ENCODE measurements at regions not wholly inside any gene's neighbourhood (a gene's known extent, or its start where the extent isn't known, plus 50 kb on each side); places are given as distances from the start of the nearest gene placed in this dataset.

GRCh38 chr6:105881608-105882007, 204.5 kb upstream of the PRDM1 start:
- TF ChIP-seq TOX (CRISPR knock-in tag; IDR thresholded peaks at IDR 0.05; ENCODE audit: borderline replicate concordance) = no peak
- no peak for TF ChIP-seq ISL1 (CRISPR knock-in tag; IDR thresholded peaks at IDR 0.05)
- TF ChIP-seq, protein P1, sequence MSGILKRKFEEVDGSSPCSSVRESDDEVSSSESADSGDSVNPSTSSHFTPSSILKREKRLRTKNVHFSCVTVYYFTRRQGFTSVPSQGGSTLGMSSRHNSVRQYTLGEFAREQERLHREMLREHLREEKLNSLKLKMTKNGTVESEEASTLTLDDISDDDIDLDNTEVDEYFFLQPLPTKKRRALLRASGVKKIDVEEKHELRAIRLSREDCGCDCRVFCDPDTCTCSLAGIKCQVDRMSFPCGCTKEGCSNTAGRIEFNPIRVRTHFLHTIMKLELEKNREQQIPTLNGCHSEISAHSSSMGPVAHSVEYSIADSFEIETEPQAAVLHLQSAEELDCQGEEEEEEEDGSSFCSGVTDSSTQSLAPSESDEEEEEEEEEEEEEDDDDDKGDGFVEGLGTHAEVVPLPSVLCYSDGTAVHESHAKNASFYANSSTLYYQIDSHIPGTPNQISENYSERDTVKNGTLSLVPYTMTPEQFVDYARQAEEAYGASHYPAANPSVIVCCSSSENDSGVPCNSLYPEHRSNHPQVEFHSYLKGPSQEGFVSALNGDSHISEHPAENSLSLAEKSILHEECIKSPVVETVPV (CRISPR knock-in tag; IDR thresholded peaks at IDR 0.05) = no peak
- no peak for TF ChIP-seq OSR1 (CRISPR knock-in tag; IDR thresholded peaks at IDR 0.05)
- TF ChIP-seq RARB (CRISPR knock-in tag; IDR thresholded peaks at IDR 0.05) = no peak
- no peak for TF ChIP-seq PATZ1 (CRISPR knock-in tag; IDR thresholded peaks at IDR 0.05; ENCODE audit: borderline replicate concordance)
- TF ChIP-seq ARNTL (CRISPR knock-in tag; IDR thresholded peaks at IDR 0.05; ENCODE audit: borderline replicate concordance, low read depth) = no peak
- no peak for TF ChIP-seq ZNF8 (CRISPR knock-in tag; IDR thresholded peaks at IDR 0.05)
- TF ChIP-seq, protein P2, sequence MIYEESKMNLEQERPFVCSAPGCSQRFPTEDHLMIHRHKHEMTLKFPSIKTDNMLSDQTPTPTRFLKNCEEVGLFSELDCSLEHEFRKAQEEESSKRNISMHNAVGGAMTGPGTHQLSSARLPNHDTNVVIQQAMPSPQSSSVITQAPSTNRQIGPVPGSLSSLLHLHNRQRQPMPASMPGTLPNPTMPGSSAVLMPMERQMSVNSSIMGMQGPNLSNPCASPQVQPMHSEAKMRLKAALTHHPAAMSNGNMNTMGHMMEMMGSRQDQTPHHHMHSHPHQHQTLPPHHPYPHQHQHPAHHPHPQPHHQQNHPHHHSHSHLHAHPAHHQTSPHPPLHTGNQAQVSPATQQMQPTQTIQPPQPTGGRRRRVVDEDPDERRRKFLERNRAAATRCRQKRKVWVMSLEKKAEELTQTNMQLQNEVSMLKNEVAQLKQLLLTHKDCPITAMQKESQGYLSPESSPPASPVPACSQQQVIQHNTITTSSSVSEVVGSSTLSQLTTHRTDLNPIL (CRISPR knock-in tag; IDR thresholded peaks at IDR 0.05; ENCODE audit: low read depth) = no peak
- no peak for ATAC-seq

DNA sequence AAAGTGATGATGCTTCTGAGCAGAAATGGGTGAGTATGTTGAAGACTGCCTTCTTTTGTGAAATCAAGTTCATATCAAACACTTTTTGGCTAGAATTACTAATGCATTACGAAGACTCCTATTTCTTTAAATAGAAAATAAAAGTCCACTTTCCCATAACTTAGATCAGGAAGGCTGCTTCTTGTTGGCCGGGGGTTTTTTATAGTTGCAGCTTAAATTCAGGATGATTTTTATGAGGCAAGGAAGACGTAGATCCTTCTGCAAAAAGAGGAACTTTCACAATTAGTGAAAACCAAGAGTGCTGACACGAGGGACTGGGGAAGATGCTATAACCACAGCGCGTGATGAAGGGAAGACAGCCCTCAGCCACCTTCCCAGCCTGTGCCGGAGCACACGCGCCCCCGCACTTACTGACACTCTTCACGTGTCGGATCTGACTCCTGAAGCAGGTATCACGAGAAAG, 206.1 kb upstream of the PRDM1 start:
- TF ChIP-seq PATZ1 (CRISPR knock-in tag; IDR thresholded peaks at IDR 0.05; ENCODE audit: borderline replicate concordance) (no peak), OSR1 (CRISPR knock-in tag; IDR thresholded peaks at IDR 0.05) (no peak), ESRRG (CRISPR knock-in tag; IDR thresholded peaks at IDR 0.05) (no peak), ZC3H10 (CRISPR knock-in tag; IDR thresholded peaks at IDR 0.05) (no peak), ZNF70 (CRISPR knock-in tag; IDR thresholded peaks at IDR 0.05) (no peak), ZFP3 (CRISPR knock-in tag; IDR thresholded peaks at IDR 0.05) (no peak), ARNTL (CRISPR knock-in tag; IDR thresholded peaks at IDR 0.05; ENCODE audit: borderline replicate concordance, low read depth) (no peak), ZFP30 (CRISPR knock-in tag; IDR thresholded peaks at IDR 0.05) (no peak), TCF4 (CRISPR knock-in tag; IDR thresholded peaks at IDR 0.05; ENCODE audit: borderline replicate concordance) (no peak), PPARA (CRISPR knock-in tag; IDR thresholded peaks at IDR 0.05; ENCODE audit: borderline replicate concordance) (no peak), TOX (CRISPR knock-in tag; IDR thresholded peaks at IDR 0.05; ENCODE audit: borderline replicate concordance) (no peak), ISL1 (CRISPR knock-in tag; IDR thresholded peaks at IDR 0.05) (no peak), POU6F1 (CRISPR knock-in tag; IDR thresholded peaks at IDR 0.05; ENCODE audit: borderline replicate concordance, low read depth) (no peak), BACH2 (CRISPR knock-in tag; IDR thresholded peaks at IDR 0.05; ENCODE audit: borderline replicate concordance) (no peak), ZNF565 (CRISPR knock-in tag; conservative IDR thresholded peaks at IDR 0.05; ENCODE audit: low read depth) (no peak)
- ATAC-seq = peak; percentile 68; the same call in 2 of the 3 replicates

DNA sequence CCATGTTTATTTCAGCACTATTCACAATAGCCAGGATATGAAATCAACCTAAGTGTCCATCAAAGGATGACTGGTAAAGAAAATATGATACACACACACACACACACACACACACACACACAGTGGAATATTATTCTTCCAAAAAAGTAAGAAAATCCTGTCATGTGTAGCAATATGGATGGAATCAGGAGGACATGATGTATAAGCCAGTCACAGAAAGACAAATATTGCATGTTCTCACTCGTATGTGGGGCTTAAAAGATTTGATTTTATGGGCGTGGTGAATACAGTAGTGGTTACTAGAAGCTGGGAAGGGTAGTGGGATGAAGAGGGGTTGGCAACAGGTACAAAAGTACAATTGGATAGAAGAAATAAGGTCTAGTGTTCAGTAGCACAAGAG, 207.0 kb upstream of the PRDM1 start:
- TF ChIP-seq BACH2 (CRISPR knock-in tag; IDR thresholded peaks at IDR 0.05; ENCODE audit: borderline replicate concordance) = no peak
- TF ChIP-seq CSDC2 (CRISPR knock-in tag; IDR thresholded peaks at IDR 0.05) = no peak
- no peak for TF ChIP-seq ISL1 (CRISPR knock-in tag; IDR thresholded peaks at IDR 0.05)
- TF ChIP-seq ZNF8 (CRISPR knock-in tag; IDR thresholded peaks at IDR 0.05) = no peak
- TF ChIP-seq PATZ1 (CRISPR knock-in tag; IDR thresholded peaks at IDR 0.05; ENCODE audit: borderline replicate concordance) = no peak
- TF ChIP-seq ESRRG (CRISPR knock-in tag; IDR thresholded peaks at IDR 0.05) = no peak
- no peak for ATAC-seq

Measured in SK-N-SH treated with all-trans-retinoic acid at 6 μM for 48 hours (cell line).